PC-3 (cell line): ENCODE measurements at regions not wholly inside any gene's neighbourhood (a gene's known extent, or its start where the extent isn't known, plus 50 kb on each side); places are given as distances from the start of the nearest gene placed in this dataset.

ENCODE experiments used
- ATAC-seq: fragments of 200-7000 bp; cut with Tn5 transposase; 2 replicates; pipeline ENCODE4 v1.9.1; 2020; ENCODE audit warnings: mild to moderate bottlenecking, moderate library complexity
- BruUV-seq: library from RNA; stranded (reverse); fragments of 400-500 nt; replicated peaks from 2 replicates; lab custom pipeline; 2021; lab: Mats Ljungman, UMichigan
- CTCF ChIA-PET: fragments of 300-600 bp; sonication (Branson Sonifier 250); formaldehyde crosslinking; loops from one replicate; lab custom pipeline; 2022; ENCODE audit warnings: antibody characterized with exemption; lab: Charles Lee
- POLR2A ChIA-PET: fragments of 300-600 bp; sonication (Branson Sonifier 250); formaldehyde crosslinking; loops from one replicate; lab custom pipeline; 2022; ENCODE audit warnings: antibody characterized with exemption; ENCODE audit not compliant: unreplicated experiment; lab: Charles Lee
- DNase-seq: peaks from one replicate; pipeline ENCODE4 v3.0.0-alpha.2; 2015
- H2AFZ ChIP-seq: fragments of 300-600 bp; sonication (generic); 2 replicates; pipeline ENCODE4 v1.6.0; 2016; ENCODE audit warnings: antibody characterized with exemption, low read length
- H3F3A ChIP-seq: fragments of 300-600 bp; sonication (generic); one replicate; pipeline ENCODE4 v1.6.0; 2017; ENCODE audit warnings: antibody characterized with exemption, low read length, control low read depth, mild to moderate bottlenecking; ENCODE audit not compliant: unreplicated experiment
- H3K27ac ChIP-seq: fragments of 300-600 bp; sonication (generic); 2 replicates; pipeline ENCODE4 v1.5.1; 2016; ENCODE audit warnings: mild to moderate bottlenecking, low read length
- H3K27me3 ChIP-seq: fragments of 300-600 bp; sonication (generic); 2 replicates; pipeline ENCODE4 v1.6.1; 2016; ENCODE audit warnings: low read length, mixed read lengths
- H3K36me3 ChIP-seq: fragments of 300-600 bp; sonication (generic); 2 replicates; pipeline ENCODE4 v1.6.1; 2016; ENCODE audit warnings: low read depth, mixed run types, low read length, mixed read lengths
- H3K4me1 ChIP-seq: fragments of 300-600 bp; sonication (generic); 2 replicates; pipeline ENCODE4 v1.5.1; 2016; ENCODE audit warnings: low read length; ENCODE audit not compliant: insufficient read depth
- H3K4me2 ChIP-seq: fragments of 300-600 bp; sonication (generic); 2 replicates; pipeline ENCODE4 v1.6.0; 2016; ENCODE audit warnings: low read length
- H3K4me3 ChIP-seq: fragments of 300-600 bp; sonication (generic); 2 replicates; pipeline ENCODE4 v1.5.1; 2016; ENCODE audit warnings: mild to moderate bottlenecking, low read length, mixed read lengths
- H3K79me2 ChIP-seq: fragments of 300-600 bp; sonication (generic); 2 replicates; pipeline ENCODE4 v1.6.1; 2017; ENCODE audit warnings: low read length, mixed read lengths
- H3K9ac ChIP-seq: fragments of 300-600 bp; sonication (generic); 2 replicates; pipeline ENCODE4 v1.6.0; 2016; ENCODE audit warnings: mild to moderate bottlenecking, low read length
- H3K9me2 ChIP-seq: fragments of 300-600 bp; sonication (generic); replicated peaks from 2 replicates; pipeline ENCODE4 v1.6.1; 2016; ENCODE audit warnings: mixed run types, low read length, mixed read lengths
- H3K9me3 ChIP-seq: fragments of 300-600 bp; sonication (generic); 2 replicates; pipeline ENCODE4 v1.6.1; 2016; ENCODE audit warnings: low read length, mixed read lengths
- H4K20me1 ChIP-seq: fragments of 300-600 bp; sonication (generic); 2 replicates; pipeline ENCODE4 v1.6.1; 2016; ENCODE audit warnings: low read length, mixed read lengths
- CTCF ChIP-seq: fragments of 300-600 bp; sonication (generic); conservative IDR thresholded peaks from 2 replicates; pipeline ENCODE4 v1.5.1; 2017; ENCODE audit warnings: antibody characterized with exemption, low read depth, mild to moderate bottlenecking, low read length
- EZH2 ChIP-seq: fragments of 300-600 bp; sonication (generic); IDR thresholded peaks from one replicate; pipeline ENCODE4 v1.6.1; 2017; ENCODE audit warnings: antibody characterized with exemption, mild to moderate bottlenecking, low read length; ENCODE audit not compliant: unreplicated experiment
- EZH2phosphoT487 ChIP-seq: fragments of 300-600 bp; sonication (generic); IDR thresholded peaks from 2 replicates; pipeline ENCODE4 v1.6.1; 2018; ENCODE audit warnings: mild to moderate bottlenecking, antibody characterized with exemption, low read length, borderline replicate concordance
- intact Hi-C: fragments of 100-400 bp; cut with micrococcal nuclease; formaldehyde crosslinking; loops from 2 replicates; pipeline ENCODE4 v1.9.0; 2023

- no TSS peak for BruUV-seq
- Histone ChIP-seq H3K36me3 (no peaks in the 10 kb centered on the region), H3K9ac (peak overlapping the region; percentile 38; the same call in 1 of the 2 replicates), H3K27ac (peak overlapping the region; percentile 13; the same call in 1 of the 2 replicates), H3K27me3 (no peaks in the 10 kb centered on the region), H3K4me3 (no peak overlapping the region), H3K4me1 (peaks cover 18% of the 10 kb centered on the region), H3K9me2 (no peaks in the 10 kb centered on the region), H2AFZ (no peak overlapping the region; the same call in 1 of the 2 replicates), H3K9me3 (no peaks in the 10 kb centered on the region), H3K79me2 (no peaks in the 10 kb centered on the region), H3K4me2 (peak overlapping the region; percentile 28; the same call in 1 of the 2 replicates), H4K20me1 (no peaks in the 10 kb centered on the region), H3F3A (no peaks in the 10 kb centered on the region)
- ATAC-seq (no peak), DNase-seq (no peak)
- intact Hi-C loops = no loop called here
- ChIA-PET POLR2A (no interaction called here), CTCF (no interaction called here)
- no peak for TF ChIP-seq EZH2
Measured at GRCh38 chr9:134502266-134502791, 139.3 kb upstream of the COL5A1 start.

GRCh38 chr9:134502809-134503211 is 138.8 kb upstream of the COL5A1 start:
- H3K4me2 ChIP-seq = peak overlapping the region; percentile 28; the same call in 1 of the 2 replicates
- H3K9ac ChIP-seq = peak overlapping the region; percentile 38; the same call in 1 of the 2 replicates

GRCh38 chr9:134503301-134504105 is 138.1 kb upstream of the COL5A1 start:
- no peak overlapping the region for H2AFZ ChIP-seq
- no peak overlapping the region for H3K4me3 ChIP-seq
- H3K27ac ChIP-seq = no peak overlapping the region
- ChIA-PET POLR2A (no interaction called here), CTCF (no interaction called here)
- no peak for TF ChIP-seq CTCF
- no peak for TF ChIP-seq EZH2
- TF ChIP-seq EZH2phosphoT487 = no peak
- H3K4me1 ChIP-seq = peaks cover 9% of the 10 kb centered on the region
- 0 out of 2 replicates have a peak overlapping the region, but pooled peaks have one; percentile 11 for H3K4me2 ChIP-seq
- no TSS peak for BruUV-seq
- no peaks in the 10 kb centered on the region for H3K9me2 ChIP-seq
- intact Hi-C loops = no loop called here
- H3K36me3 ChIP-seq = no peaks in the 10 kb centered on the region
- ATAC-seq = no peak
- no peak for DNase-seq
- no peaks in the 10 kb centered on the region for H3F3A ChIP-seq
- no peak overlapping the region for H3K9ac ChIP-seq
- H3K9me3 ChIP-seq = no peaks in the 10 kb centered on the region
- H3K79me2 ChIP-seq = no peaks in the 10 kb centered on the region
- no peaks in the 10 kb centered on the region for H3K27me3 ChIP-seq
- H4K20me1 ChIP-seq = no peaks in the 10 kb centered on the region

More at GRCh38 chr9:134502809-134503211, 138.8 kb upstream of the COL5A1 start:
- CTCF ChIA-PET = no interaction called here
- H4K20me1 ChIP-seq = no peaks in the 10 kb centered on the region
- H3K79me2 ChIP-seq = no peaks in the 10 kb centered on the region
- TF ChIP-seq EZH2phosphoT487 (no peak), CTCF (no peak), EZH2 (no peak)
- H3K27ac ChIP-seq = peak overlapping the region; percentile 13; the same call in 1 of the 2 replicates
- no peaks in the 10 kb centered on the region for H3K9me3 ChIP-seq
- peak; percentile 79 for DNase-seq
- no peak overlapping the region; the same call in 1 of the 2 replicates for H2AFZ ChIP-seq
- H3F3A ChIP-seq = no peaks in the 10 kb centered on the region
- H3K36me3 ChIP-seq = no peaks in the 10 kb centered on the region
- intact Hi-C loops = no loop called here
- peaks cover 13% of the 10 kb centered on the region for H3K4me1 ChIP-seq
- BruUV-seq = no TSS peak
- ATAC-seq = peak; percentile 100
- H3K27me3 ChIP-seq = no peaks in the 10 kb centered on the region
- POLR2A ChIA-PET = no interaction called here
- no peaks in the 10 kb centered on the region for H3K9me2 ChIP-seq
- no peak overlapping the region for H3K4me3 ChIP-seq
